ENCODE measurements at regions not wholly inside any gene's neighbourhood (a gene's known extent, or its start where the extent isn't known, plus 50 kb on each side); places are given as distances from the start of the nearest gene placed in this dataset.

DNA sequence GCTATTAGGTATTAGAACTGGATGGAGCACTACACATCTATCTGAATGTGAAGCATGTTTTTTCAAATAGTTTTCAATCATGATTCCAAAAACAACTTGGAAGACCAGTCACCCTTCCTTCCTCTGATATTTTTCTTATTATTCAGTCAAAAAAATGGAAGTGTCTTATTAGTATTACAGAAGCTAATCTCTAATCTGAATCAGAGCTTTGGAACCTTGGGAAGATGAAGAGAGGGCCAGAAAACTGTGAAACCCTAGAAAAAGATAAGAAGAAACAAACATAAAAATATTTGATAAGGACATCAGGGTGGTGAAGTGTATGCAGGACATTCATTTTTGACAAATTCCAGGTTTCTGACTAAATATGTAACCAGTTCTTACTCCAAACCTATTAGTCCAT lies 166.3 kb upstream of the PRSS16 start:
- H3K4me3 ChIP-seq: no peak overlapping the region
- Mint-ChIP-seq H3K27ac (no peak overlapping the region), H3K4me1 (no peaks in the 10 kb centered on the region), H3K9me3 (no peaks in the 10 kb centered on the region), H3K36me3 (no peaks in the 10 kb centered on the region), H3K27me3 (ENCODE audit: insufficient read depth, low read depth) (peaks cover 5% of the 10 kb centered on the region), H3K4me3 (no peak overlapping the region)
- DNase-seq (ENCODE audit: low spot score): no peak
- no peaks in the 10 kb centered on the region for H3K79me2 ChIP-seq (ENCODE audit: low read depth)
- TF ChIP-seq, protein P1, sequence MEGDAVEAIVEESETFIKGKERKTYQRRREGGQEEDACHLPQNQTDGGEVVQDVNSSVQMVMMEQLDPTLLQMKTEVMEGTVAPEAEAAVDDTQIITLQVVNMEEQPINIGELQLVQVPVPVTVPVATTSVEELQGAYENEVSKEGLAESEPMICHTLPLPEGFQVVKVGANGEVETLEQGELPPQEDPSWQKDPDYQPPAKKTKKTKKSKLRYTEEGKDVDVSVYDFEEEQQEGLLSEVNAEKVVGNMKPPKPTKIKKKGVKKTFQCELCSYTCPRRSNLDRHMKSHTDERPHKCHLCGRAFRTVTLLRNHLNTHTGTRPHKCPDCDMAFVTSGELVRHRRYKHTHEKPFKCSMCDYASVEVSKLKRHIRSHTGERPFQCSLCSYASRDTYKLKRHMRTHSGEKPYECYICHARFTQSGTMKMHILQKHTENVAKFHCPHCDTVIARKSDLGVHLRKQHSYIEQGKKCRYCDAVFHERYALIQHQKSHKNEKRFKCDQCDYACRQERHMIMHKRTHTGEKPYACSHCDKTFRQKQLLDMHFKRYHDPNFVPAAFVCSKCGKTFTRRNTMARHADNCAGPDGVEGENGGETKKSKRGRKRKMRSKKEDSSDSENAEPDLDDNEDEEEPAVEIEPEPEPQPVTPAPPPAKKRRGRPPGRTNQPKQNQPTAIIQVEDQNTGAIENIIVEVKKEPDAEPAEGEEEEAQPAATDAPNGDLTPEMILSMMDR (IDR thresholded peaks at IDR 0.05): no peak
- no peak for TF ChIP-seq EZH2phosphoT487 (IDR thresholded peaks at IDR 0.05)
- no peak for TF ChIP-seq EZH2 (IDR thresholded peaks at IDR 0.05)
- no peaks in the 10 kb centered on the region for H3K9me3 ChIP-seq (ENCODE audit: low read depth)
- no peak overlapping the region for H2AFZ ChIP-seq (replicated peaks)
- no peaks in the 10 kb centered on the region for H3K4me1 ChIP-seq
- peaks cover 50% of the 10 kb centered on the region for H3K27me3 ChIP-seq
- H3K27ac ChIP-seq: no peak overlapping the region
- no peak overlapping the region for H3K4me2 ChIP-seq
- H3K9ac ChIP-seq: no peak overlapping the region
- no peaks in the 10 kb centered on the region for H3K36me3 ChIP-seq
- H4K20me1 ChIP-seq (ENCODE audit: low read depth): no peaks in the 10 kb centered on the region
- H3F3A ChIP-seq (ENCODE audit: low read depth): no peaks in the 10 kb centered on the region

DNA sequence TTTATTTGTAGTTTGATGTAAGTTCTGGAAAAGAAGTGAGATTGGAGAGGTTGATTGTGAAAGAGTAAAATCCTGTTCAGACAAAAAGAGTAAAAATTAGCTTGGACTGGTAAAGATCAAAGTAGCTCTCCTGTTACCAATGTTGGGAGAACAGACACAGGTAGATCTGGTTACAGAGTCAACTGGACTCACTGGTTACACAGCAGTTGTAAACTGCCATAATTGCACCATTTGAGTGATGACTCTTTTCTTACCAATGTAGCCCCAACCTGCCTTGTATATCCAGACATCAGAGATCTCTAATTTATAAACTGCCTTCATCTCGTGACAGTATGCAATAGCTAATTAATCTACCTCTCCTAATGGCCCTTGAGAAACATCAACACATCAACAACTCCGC lies 165.6 kb upstream of the PRSS16 start:
- H3K27me3 ChIP-seq: peaks cover 50% of the 10 kb centered on the region
- Mint-ChIP-seq H3K4me1 (no peaks in the 10 kb centered on the region), H3K27ac (no peak overlapping the region), H3K4me3 (no peak overlapping the region), H3K36me3 (no peaks in the 10 kb centered on the region), H3K9me3 (no peaks in the 10 kb centered on the region), H3K27me3 (ENCODE audit: insufficient read depth, low read depth) (peaks cover 5% of the 10 kb centered on the region)
- no peaks in the 10 kb centered on the region for H3F3A ChIP-seq (ENCODE audit: low read depth)
- H3K4me2 ChIP-seq: no peak overlapping the region
- H4K20me1 ChIP-seq (ENCODE audit: low read depth): no peaks in the 10 kb centered on the region
- H3K79me2 ChIP-seq (ENCODE audit: low read depth): no peaks in the 10 kb centered on the region
- H2AFZ ChIP-seq (replicated peaks): no peak overlapping the region
- no peak for DNase-seq (ENCODE audit: low spot score)
- no peaks in the 10 kb centered on the region for H3K9me3 ChIP-seq (ENCODE audit: low read depth)
- no peaks in the 10 kb centered on the region for H3K4me1 ChIP-seq
- H3K4me3 ChIP-seq: no peak overlapping the region
- H3K36me3 ChIP-seq: no peaks in the 10 kb centered on the region
- no peak overlapping the region for H3K9ac ChIP-seq
- H3K27ac ChIP-seq: no peak overlapping the region
- TF ChIP-seq, protein P1 (IDR thresholded peaks at IDR 0.05): no peak
- TF ChIP-seq EZH2phosphoT487 (IDR thresholded peaks at IDR 0.05): no peak
- TF ChIP-seq EZH2 (IDR thresholded peaks at IDR 0.05): no peak

DNA sequence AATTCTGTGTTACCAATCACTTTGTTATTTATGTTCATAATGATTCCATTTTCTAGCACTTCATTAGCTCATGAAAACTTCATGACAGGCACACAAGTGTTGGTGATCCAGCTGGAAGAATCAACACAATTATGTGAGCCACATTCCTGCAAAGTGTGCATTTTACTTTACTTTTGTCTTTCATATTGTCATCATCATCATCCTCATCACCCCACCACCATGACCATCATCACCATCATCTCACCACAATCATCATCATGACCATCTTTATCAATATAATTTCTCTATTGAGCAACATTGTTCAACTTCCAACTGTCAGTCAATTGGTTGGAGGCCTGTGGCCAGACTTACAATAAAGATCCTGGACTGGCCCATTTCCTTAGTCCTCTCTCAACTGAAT lies 159.4 kb upstream of the PRSS16 start:
- Mint-ChIP-seq H3K4me3 (no peak overlapping the region), H3K4me1 (peaks cover 6% of the 10 kb centered on the region), H3K27ac (no peak overlapping the region), H3K9me3 (no peaks in the 10 kb centered on the region), H3K27me3 (ENCODE audit: insufficient read depth, low read depth) (peaks cover 22% of the 10 kb centered on the region), H3K36me3 (no peaks in the 10 kb centered on the region)
- no peaks in the 10 kb centered on the region for H3K4me1 ChIP-seq
- no peak overlapping the region for H3K27ac ChIP-seq
- H2AFZ ChIP-seq (replicated peaks): no peak overlapping the region
- no peaks in the 10 kb centered on the region for H3K9me3 ChIP-seq (ENCODE audit: low read depth)
- H3K4me2 ChIP-seq: no peak overlapping the region
- H3K79me2 ChIP-seq (ENCODE audit: low read depth): no peaks in the 10 kb centered on the region
- H3K4me3 ChIP-seq: no peak overlapping the region
- H3K36me3 ChIP-seq: no peaks in the 10 kb centered on the region
- H3K27me3 ChIP-seq: peaks cover 52% of the 10 kb centered on the region
- H3F3A ChIP-seq (ENCODE audit: low read depth): no peaks in the 10 kb centered on the region
- DNase-seq (ENCODE audit: low spot score): no peak
- H4K20me1 ChIP-seq (ENCODE audit: low read depth): no peaks in the 10 kb centered on the region
- TF ChIP-seq EZH2 (IDR thresholded peaks at IDR 0.05): no peak
- TF ChIP-seq EZH2phosphoT487 (IDR thresholded peaks at IDR 0.05): no peak
- TF ChIP-seq, protein P1 (IDR thresholded peaks at IDR 0.05): no peak
- no peak overlapping the region for H3K9ac ChIP-seq

Measured in neural progenitor cell (in vitro differentiated cells).